Colonic mucosa (tissue), 4 donors: ENCODE measurements at regions not wholly inside any gene's neighbourhood (a gene's known extent, or its start where the extent isn't known, plus 50 kb on each side); places are given as distances from the start of the nearest gene placed in this dataset.

Experiments
- DNase-seq: peaks from one replicate; pipeline ENCODE4 v3.0.0-alpha.2; 2020
- H3K27ac ChIP-seq: fragments of 200-600 bp; one replicate; pipeline ENCODE4 v1.8.0; 2021
- H3K27me3 ChIP-seq: fragments of 200-600 bp; one replicate; pipeline ENCODE4 v1.8.0; 2021
- H3K36me3 ChIP-seq: fragments of 200-600 bp; one replicate; pipeline ENCODE4 v1.8.0; 2021
- H3K4me1 ChIP-seq: fragments of 200-600 bp; one replicate; pipeline ENCODE4 v1.8.0; 2021; ENCODE audit warnings: mild to moderate bottlenecking
- H3K4me3 ChIP-seq: fragments of 200-600 bp; one replicate; pipeline ENCODE4 v1.8.0; 2021
- H3K9ac ChIP-seq, 2 donors: one replicate each; pipeline ENCODE4 v1.7.0; 2013; ENCODE audit warnings: control low read depth in 2 of 2, low read depth in 2 of 2, low read length in 2 of 2
- H3K9me3 ChIP-seq: fragments of 200-600 bp; one replicate; pipeline ENCODE4 v1.8.0; 2021
- CTCF ChIP-seq: fragments of 200-600 bp; IDR thresholded peaks from one replicate; pipeline ENCODE4 v1.8.0; 2022; ENCODE audit warnings: antibody characterized with exemption, mild to moderate bottlenecking
- intact Hi-C: fragments of 100-400 bp; cut with DNase I; formaldehyde crosslinking; loops from one replicate; pipeline ENCODE4 v1.14.1; 2022
- donor health status: healthy.
- donor health status: DM: no; HTN: no; CAD: no.
- donor health status: DM: no; HTN: no; CAD: no.

- TF ChIP-seq CTCF = no peak
These were observed 274.5 kb downstream of the ADGRA3 start for GRCh38 chr4:22241415-22241814.

DNA sequence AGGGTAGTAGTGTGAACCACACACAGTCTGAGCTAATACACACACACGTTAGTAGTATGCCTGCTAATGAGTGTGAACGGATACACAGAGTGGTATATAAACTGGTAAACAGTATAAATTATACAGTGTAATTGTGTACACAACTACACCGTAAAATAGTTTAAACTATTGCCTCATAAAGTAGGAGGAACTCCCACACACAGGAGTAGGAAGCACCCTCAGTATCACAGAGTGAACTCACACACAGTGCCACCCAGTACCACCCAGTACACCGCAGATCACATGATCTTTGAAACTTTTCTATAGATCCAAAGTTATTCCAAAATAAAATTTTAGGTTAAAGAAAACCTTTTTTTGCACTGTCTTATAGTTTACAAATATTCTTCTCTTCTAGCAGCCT lies 275.1 kb downstream of the ADGRA3 start:
- Histone ChIP-seq H3K4me3 (no peak overlapping the region), H3K36me3 (no peaks in the 10 kb centered on the region), H3K27me3 (no peaks in the 10 kb centered on the region), H3K9ac (no peak overlapping the region), H3K27ac (peak overlapping the region; percentile 52), H3K4me1 (no peaks in the 10 kb centered on the region), H3K9me3 (no peaks in the 10 kb centered on the region)
- intact Hi-C loops = no loop called here
- DNase-seq = no peak
- TF ChIP-seq CTCF = no peak

More at GRCh38 chr4:22241415-22241814, 274.5 kb downstream of the ADGRA3 start:
- no peak for DNase-seq
- Histone ChIP-seq H3K9me3 (no peaks in the 10 kb centered on the region), H3K4me3 (no peak overlapping the region), H3K27me3 (no peaks in the 10 kb centered on the region), H3K36me3 (no peaks in the 10 kb centered on the region), H3K4me1 (no peaks in the 10 kb centered on the region), H3K27ac (peak overlapping the region; percentile 52), H3K9ac (no peak overlapping the region)
- intact Hi-C loops = no loop called here

GRCh38 chr4:22238742-22239141 lies 277.1 kb downstream of the ADGRA3 start:
- no peaks in the 10 kb centered on the region for H3K27me3 ChIP-seq
- no peaks in the 10 kb centered on the region for H3K36me3 ChIP-seq
- H3K27ac ChIP-seq = peak overlapping the region; percentile 77
- H3K9me3 ChIP-seq = no peaks in the 10 kb centered on the region
- TF ChIP-seq CTCF = peak; percentile 24
- intact Hi-C loops = no loop called here
- no peaks in the 10 kb centered on the region for H3K4me1 ChIP-seq
- DNase-seq = peak; percentile 39
- peak overlapping the region in 1 of 2 donors; percentile 23 for H3K9ac ChIP-seq
- peak overlapping the region; percentile 12 for H3K4me3 ChIP-seq

DNA sequence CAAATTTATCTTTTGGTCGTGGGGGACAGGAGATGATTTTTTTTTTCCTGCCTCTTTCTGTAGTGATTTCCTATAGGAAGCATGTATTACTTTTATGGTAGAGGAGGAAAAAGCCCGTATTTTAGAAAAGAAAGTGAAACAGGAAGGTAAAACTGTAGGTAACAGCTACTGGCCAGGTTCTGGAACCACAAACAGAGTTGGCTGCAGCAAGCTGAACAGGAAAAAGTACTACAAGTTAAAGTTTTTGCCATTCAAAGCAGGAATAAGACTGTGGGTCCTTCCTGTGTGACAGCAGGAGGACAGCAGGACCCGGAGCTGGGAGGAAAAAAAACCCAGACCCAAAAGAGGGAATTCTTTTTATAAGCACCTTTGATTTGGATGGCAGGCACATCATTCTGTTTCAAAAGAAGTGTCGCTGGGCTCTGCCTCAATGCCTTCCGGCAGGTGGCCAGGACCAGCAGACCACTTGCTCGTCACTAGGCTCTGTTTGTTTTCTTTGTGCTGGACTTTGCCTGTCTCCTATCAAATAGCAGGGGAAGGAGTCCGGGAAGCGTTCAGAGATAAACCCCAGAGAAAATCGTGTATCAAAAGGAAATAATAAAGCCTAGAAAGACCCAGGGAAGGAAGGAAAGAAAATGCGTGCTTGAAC lies 277.9 kb downstream of the ADGRA3 start:
- peak overlapping the region in 1 of 2 donors; percentile 72 for H3K9ac ChIP-seq

DNA sequence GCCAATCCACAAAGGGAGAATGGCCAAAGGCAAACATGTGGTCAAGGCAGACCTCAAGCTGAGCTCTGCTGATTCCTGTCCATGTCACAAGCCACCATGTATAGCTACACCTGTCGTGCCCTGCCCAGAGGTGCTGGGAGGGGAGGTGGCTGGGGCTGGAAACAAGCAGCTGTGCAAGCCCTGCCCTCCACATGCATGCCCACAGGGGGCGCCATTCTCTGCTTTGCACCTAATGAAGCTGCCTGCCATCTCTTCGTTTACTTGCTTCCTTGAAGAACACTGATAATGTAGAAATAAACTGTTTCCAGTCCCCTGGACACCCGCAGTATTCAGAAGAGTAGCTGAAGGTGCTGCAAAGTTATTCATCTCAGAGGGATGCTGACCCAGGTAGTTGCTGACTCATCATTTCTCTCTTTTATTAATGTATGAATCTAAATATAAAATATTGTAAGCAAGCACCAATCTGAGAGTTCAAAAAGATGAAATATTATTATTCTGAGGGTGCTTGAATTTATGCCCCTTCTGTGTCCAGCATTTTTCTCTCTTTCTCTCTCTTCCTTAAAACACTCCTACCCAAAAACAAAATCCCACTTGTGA lies 278.6 kb downstream of the ADGRA3 start:
- no peaks in the 10 kb centered on the region for H3K4me1 ChIP-seq
- H3K4me3 ChIP-seq = peak overlapping the region; percentile 12
- intact Hi-C loops = no loop called here
- H3K9me3 ChIP-seq = no peaks in the 10 kb centered on the region
- TF ChIP-seq CTCF = peak; percentile 68
- H3K27ac ChIP-seq = peak overlapping the region; percentile 77
- H3K27me3 ChIP-seq = no peaks in the 10 kb centered on the region
- DNase-seq = peak; percentile 83
- H3K36me3 ChIP-seq = no peaks in the 10 kb centered on the region
- no peak overlapping the region for H3K9ac ChIP-seq

More for the DNA sequence above, 277.9 kb downstream of the ADGRA3 start:
- Histone ChIP-seq H3K9me3 (no peaks in the 10 kb centered on the region), H3K4me1 (no peaks in the 10 kb centered on the region), H3K36me3 (no peaks in the 10 kb centered on the region), H3K27me3 (no peaks in the 10 kb centered on the region), H3K27ac (peak overlapping the region; percentile 77), H3K4me3 (peak overlapping the region; percentile 12)
- peak; percentile 59 for DNase-seq
- intact Hi-C loops = no loop called here
- TF ChIP-seq CTCF = no peak
